WTC11 (cell line): ENCODE measurements at regions not wholly inside any gene's neighbourhood (a gene's known extent, or its start where the extent isn't known, plus 50 kb on each side); places are given as distances from the start of the nearest gene placed in this dataset.

Source experiments
- ATAC-seq: fragments of 200-7000 bp; cut with Tn5 transposase; 2 replicates; pipeline ENCODE4 v1.10.0; 2021; ENCODE audit warnings: mild to moderate bottlenecking, moderate library complexity
- CTCF ChIA-PET: fragments of 300-600 bp; sonication (Branson Sonifier 250); formaldehyde crosslinking; loops from one replicate; lab custom pipeline; 2021; ENCODE audit warnings: antibody characterized with exemption; lab: Charles Lee
- POLR2A ChIA-PET: fragments of 350-600 bp; sonication (Branson Sonifier 250); formaldehyde crosslinking; loops from one replicate; lab custom pipeline; 2021; ENCODE audit warnings: antibody characterized with exemption; lab: Charles Lee
- DNase-seq: peaks from one replicate; pipeline ENCODE4 v3.0.0; 2021; ENCODE audit warnings: low spot score
- H3K27ac Mint-ChIP-seq: 2 replicates; pipeline ENCODE4 v1.8.0; 2021; ENCODE audit warnings: mixed read lengths
- H3K27me3 Mint-ChIP-seq: 2 replicates; pipeline ENCODE4 v1.8.0; 2021; ENCODE audit warnings: low read depth, mild to moderate bottlenecking, moderate library complexity, mixed read lengths
- H3K36me3 Mint-ChIP-seq: 2 replicates; pipeline ENCODE4 v1.8.0; 2021; ENCODE audit warnings: mixed read lengths
- H3K4me1 Mint-ChIP-seq: 2 replicates; pipeline ENCODE4 v1.8.0; 2022; ENCODE audit warnings: mixed read lengths
- H3K4me3 Mint-ChIP-seq: 2 replicates; pipeline ENCODE4 v1.8.0; 2021; ENCODE audit warnings: mild to moderate bottlenecking, moderate library complexity, mixed read lengths
- H3K9me3 Mint-ChIP-seq: 2 replicates; pipeline ENCODE4 v1.8.0; 2021; ENCODE audit warnings: mixed read lengths
- ATF2 ChIP-seq: sonication (generic); formaldehyde crosslinking; IDR thresholded peaks from 2 replicates; pipeline ENCODE4 v1.8.1; 2022; ENCODE audit warnings: low read depth, missing genetic modification reagents, borderline replicate concordance
- ATF3 ChIP-seq: sonication (generic); formaldehyde crosslinking; conservative IDR thresholded peaks from 2 replicates; pipeline ENCODE4 v1.8.1; 2022; ENCODE audit warnings: mild to moderate bottlenecking, missing genetic modification reagents
- ATF6 ChIP-seq: sonication (generic); formaldehyde crosslinking; IDR thresholded peaks from 2 replicates; pipeline ENCODE4 v1.8.1; 2023; ENCODE audit warnings: mild to moderate bottlenecking, missing genetic modification reagents
- CBFB ChIP-seq: sonication (generic); formaldehyde crosslinking; IDR thresholded peaks from 2 replicates; pipeline ENCODE4 v1.8.1; 2022; ENCODE audit warnings: mild to moderate bottlenecking, low read depth, missing genetic modification reagents
- ESRRA ChIP-seq: sonication (generic); formaldehyde crosslinking; IDR thresholded peaks from 2 replicates; pipeline ENCODE4 v1.8.1; 2022; ENCODE audit warnings: mild to moderate bottlenecking, missing genetic modification reagents, borderline replicate concordance
- ETV6 ChIP-seq: sonication (generic); formaldehyde crosslinking; IDR thresholded peaks from 2 replicates; pipeline ENCODE4 v1.8.1; 2022; ENCODE audit warnings: mild to moderate bottlenecking, missing genetic modification reagents
- FOXK1 ChIP-seq: sonication (generic); formaldehyde crosslinking; IDR thresholded peaks from 2 replicates; pipeline ENCODE4 v1.8.0; 2022; ENCODE audit warnings: mild to moderate bottlenecking, moderate library complexity, missing genetic modification reagents
- FOXP1 ChIP-seq: sonication (generic); formaldehyde crosslinking; IDR thresholded peaks from 2 replicates; pipeline ENCODE4 v1.8.0; 2022; ENCODE audit warnings: missing genetic modification reagents, mild to moderate bottlenecking, moderate library complexity, borderline replicate concordance
- GTF2I ChIP-seq: fragments of 250-450 bp; sonication (Bioruptor Pico); conservative IDR thresholded peaks from 2 replicates; pipeline ENCODE4 v1.4.0; 2021; ENCODE audit warnings: mild to moderate bottlenecking
- HMGA2 ChIP-seq: fragments of 250-450 bp; sonication (Bioruptor Pico); IDR thresholded peaks from 2 replicates; pipeline ENCODE4 v1.4.0; 2021; ENCODE audit warnings: mild to moderate bottlenecking, moderate library complexity
- JUN ChIP-seq: sonication (generic); formaldehyde crosslinking; IDR thresholded peaks from 2 replicates; pipeline ENCODE4 v1.8.0; 2023; ENCODE audit warnings: mild to moderate bottlenecking, missing genetic modification reagents
- NFYB ChIP-seq: sonication (generic); formaldehyde crosslinking; conservative IDR thresholded peaks from 2 replicates; pipeline ENCODE4 v1.8.0; 2022; ENCODE audit warnings: low read depth, missing genetic modification reagents
- RORB ChIP-seq: fragments of 250-450 bp; sonication (Bioruptor Pico); IDR thresholded peaks from 2 replicates; pipeline ENCODE4 v1.9.0; 2021; ENCODE audit warnings: mild to moderate bottlenecking
- USF2 ChIP-seq: sonication (generic); formaldehyde crosslinking; IDR thresholded peaks from 2 replicates; pipeline ENCODE4 v1.8.1; 2023; ENCODE audit warnings: mild to moderate bottlenecking, missing genetic modification reagents, moderate library complexity
- ZNF263 ChIP-seq: sonication (generic); formaldehyde crosslinking; IDR thresholded peaks from 2 replicates; pipeline ENCODE4 v1.8.1; 2022; ENCODE audit warnings: low read depth, mild to moderate bottlenecking, moderate library complexity, missing genetic modification reagents
- ZNF281 ChIP-seq: sonication (generic); formaldehyde crosslinking; IDR thresholded peaks from 2 replicates; pipeline ENCODE4 v1.8.0; 2023; ENCODE audit warnings: mild to moderate bottlenecking, missing genetic modification reagents
- ZNF317 ChIP-seq: sonication (generic); formaldehyde crosslinking; IDR thresholded peaks from 2 replicates; pipeline ENCODE4 v1.8.1; 2023; ENCODE audit warnings: low read depth, mild to moderate bottlenecking, moderate library complexity, missing genetic modification reagents, borderline replicate concordance
- ZNF396 ChIP-seq: fragments of 250-450 bp; sonication (Bioruptor Pico); IDR thresholded peaks from 2 replicates; pipeline ENCODE4 v1.8.0; 2021; ENCODE audit warnings: mild to moderate bottlenecking, moderate library complexity, borderline replicate concordance
- ZNF423 ChIP-seq: fragments of 250-450 bp; sonication (Bioruptor Pico); IDR thresholded peaks from 2 replicates; pipeline ENCODE4 v2.1.2; 2022; ENCODE audit warnings: mild to moderate bottlenecking, moderate library complexity
- ZNF425 ChIP-seq: fragments of 250-450 bp; sonication (Bioruptor Pico); conservative IDR thresholded peaks from 2 replicates; pipeline ENCODE4 v1.9.0; 2021; ENCODE audit warnings: mild to moderate bottlenecking

GRCh38 chr5:17723876-17724275 lies 89.6 kb downstream of the TAF11L14 start:
- H3K27me3 Mint-ChIP-seq = no peaks in the 10 kb centered on the region

GRCh38 chr5:17727098-17727497 lies 92.8 kb downstream of the TAF11L14 start:
- Mint-ChIP-seq H3K9me3 (no peaks in the 10 kb centered on the region), H3K27ac (no peak overlapping the region), H3K4me1 (peaks cover 6% of the 10 kb centered on the region), H3K27me3 (no peaks in the 10 kb centered on the region), H3K4me3 (no peak overlapping the region), H3K36me3 (no peaks in the 10 kb centered on the region)
- DNase-seq = no peak
- ChIA-PET POLR2A (no interaction called here), CTCF (no interaction called here)
- TF ChIP-seq ZNF396 (no peak), USF2 (CRISPR knock-in tag) (no peak), NFYB (CRISPR knock-in tag) (no peak), FOXP1 (no peak), GTF2I (CRISPR knock-in tag) (no peak), ZNF423 (CRISPR knock-in tag) (no peak), HMGA2 (CRISPR knock-in tag) (no peak), JUN (CRISPR knock-in tag) (no peak), ATF6 (CRISPR knock-in tag) (no peak), ATF2 (CRISPR knock-in tag) (no peak), ESRRA (CRISPR knock-in tag) (no peak), ZNF425 (CRISPR knock-in tag) (no peak), ETV6 (CRISPR knock-in tag) (no peak), ZNF281 (CRISPR knock-in tag) (no peak), RORB (CRISPR knock-in tag) (no peak), FOXK1 (CRISPR knock-in tag) (no peak)
- ATAC-seq = no peak

More at GRCh38 chr5:17723876-17724275, 89.6 kb downstream of the TAF11L14 start:
- CTCF ChIA-PET = no interaction called here
- no peak for DNase-seq
- TF ChIP-seq ZNF263 (CRISPR knock-in tag) = no peak
- no peak for TF ChIP-seq ATF3
- TF ChIP-seq ZNF317 = no peak
- no peak for TF ChIP-seq ZNF423 (CRISPR knock-in tag)
- TF ChIP-seq CBFB = no peak
- TF ChIP-seq, all 79 proteins: peak for 0
- no peak for ATAC-seq
- Mint-ChIP-seq H3K4me3 (no peak overlapping the region), H3K27ac (no peak overlapping the region), H3K9me3 (no peaks in the 10 kb centered on the region), H3K4me1 (peaks cover 15% of the 10 kb centered on the region), H3K36me3 (no peaks in the 10 kb centered on the region)
- POLR2A ChIA-PET = no interaction called here
